Spleen (tissue), 11 donors: ENCODE measurements at regions not wholly inside any gene's neighbourhood (a gene's known extent, or its start where the extent isn't known, plus 50 kb on each side); places are given as distances from the start of the nearest gene placed in this dataset.

Experiments used
- DNase-seq: peaks from one replicate; pipeline ENCODE4 v3.0.0-alpha.2; 2020
- H3K27ac ChIP-seq, 8 donors: fragments of 200-600 bp; sonication (generic) in 7 of 8; 1 replicate in 4 of 8; 2 replicates in 4 of 8; pipeline versions ENCODE4 v1.5.0 to v1.8.0; 2016 to 2021; ENCODE audit warnings: inconsistent platforms in 4 of 8, mild to moderate bottlenecking in 4 of 8, moderate library complexity in 1 of 8
- H3K27me3 ChIP-seq, 7 donors: fragments of 200-600 bp; sonication (generic) in 6 of 7; replicated peaks in 1 of 7; 1 replicate in 4 of 7; 2 replicates in 3 of 7; pipeline versions ENCODE4 v1.5.0 to v1.8.0; 2016 to 2021; ENCODE audit warnings: inconsistent platforms in 3 of 7, mild to moderate bottlenecking in 1 of 7
- H3K36me3 ChIP-seq, 6 donors: fragments of 200-600 bp; sonication (generic) in 5 of 6; 1 replicate in 4 of 6; 2 replicates in 2 of 6; pipeline versions ENCODE4 v1.5.0 to v1.8.0; 2016 to 2021; ENCODE audit warnings: inconsistent platforms in 2 of 6
- H3K4me1 ChIP-seq, 6 donors: fragments of 200-600 bp; sonication (generic) in 5 of 6; 1 replicate in 3 of 6; 2 replicates in 3 of 6; pipeline versions ENCODE4 v1.5.0 to v1.8.0; 2016 to 2021; ENCODE audit warnings: inconsistent platforms in 3 of 6
- H3K4me3 ChIP-seq, 8 donors: fragments of 200-600 bp; sonication (generic) in 7 of 8; 1 replicate in 4 of 8; 2 replicates in 4 of 8; pipeline versions ENCODE4 v1.5.0 to v1.8.0; 2016 to 2021; ENCODE audit warnings: inconsistent platforms in 4 of 8, mild to moderate bottlenecking in 4 of 8, moderate library complexity in 2 of 8
- H3K9me3 ChIP-seq, 8 donors: fragments of 200-600 bp; sonication (generic) in 7 of 8; 1 replicate in 4 of 8; 2 replicates in 4 of 8; pipeline versions ENCODE4 v1.5.0 to v1.8.0; 2016 to 2021; ENCODE audit warnings: inconsistent platforms in 4 of 8
- POLR2A ChIP-seq, 3 donors: fragments of 450-650 bp; IDR thresholded peaks; one replicate each; pipeline ENCODE4 v1.5.1; 2017; ENCODE audit warnings: antibody characterized with exemption in 3 of 3, mild to moderate bottlenecking in 1 of 3
- POLR2AphosphoS5 ChIP-seq, 3 donors: sonication (generic); formaldehyde crosslinking; IDR thresholded peaks; one replicate each; pipeline ENCODE4 v1.5.1; 2017; ENCODE audit warnings: antibody characterized with exemption in 3 of 3
- WGBS, 5 donors: extraction: QIAGEN DNeasy Blood & Tissue Kit in 3 of 5; methylation state at CpG; one replicate each; pipeline versions ENCODE4 v1.1.5 to v1.1.7; 2013 to 2018; 5-methylcytosine and 5-hydroxymethylcytosine counted together
- intact Hi-C: fragments of 100-400 bp; cut with DNase I; formaldehyde crosslinking; loops from one replicate; pipeline ENCODE4 v1.15.0; 2023; ENCODE audit warnings: low total_unique reads
- TF ChIP-seq, protein P1 (sequence below), 11 experiments: fragments of 200-600 bp in 7 of 11; fragments of 450-650 bp in 4 of 11; sonication (generic) in 4 of 11; IDR thresholded peaks in 8 of 11; conservative IDR thresholded peaks in 3 of 11; 1 replicate in 7 of 11; 2 replicates in 4 of 11; pipeline versions ENCODE4 v1.4.0 to v1.8.0; 2016 to 2021; ENCODE audit warnings: antibody characterized with exemption in 11 of 11, inconsistent platforms in 4 of 11, mild to moderate bottlenecking in 1 of 11
- donor health status: healthy with polysubstance abuse.
- donor health status: DM: no; HTN: no; CAD: no; lungs with moderate emphysema.
- donor health status: DM: no; HTN: no; CAD: no.
- donor health status: Bipolar disorder and iron deficiency.
- donor health status: healthy.
- donor health status: DM: no; HTN: no; CAD: no.
- donor health status: DM: yes; HTN: yes; CAD: no.

DNA sequence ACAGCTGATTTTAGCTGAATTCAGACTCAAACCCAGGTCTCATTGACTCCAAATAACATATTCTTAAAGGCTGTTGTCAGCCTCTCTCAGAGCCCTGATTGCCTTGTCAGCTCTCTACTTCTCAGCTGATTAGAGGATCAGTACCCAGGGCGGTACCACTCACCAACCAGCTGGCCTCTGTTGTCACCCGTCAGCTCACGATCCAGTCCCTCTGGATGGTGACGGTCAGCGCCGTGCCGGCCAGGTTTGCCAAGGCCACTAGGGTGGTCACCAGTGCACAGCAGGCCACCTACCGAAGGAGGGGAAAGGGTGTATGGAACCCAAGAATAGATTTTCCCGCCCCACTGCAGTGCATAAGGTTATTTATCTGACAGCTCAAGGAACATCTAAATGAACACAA, 52.3 kb upstream of the TOMM7 start:
- DNase-seq, result no peak

More for the DNA sequence above, 52.3 kb upstream of the TOMM7 start:
- peaks cover 0 to 11% (median 0%) of the 10 kb centered on the region in 6 donors for H3K4me1 ChIP-seq
- no peaks in the 10 kb centered on the region for H3K27me3 ChIP-seq
- no peaks in the 10 kb centered on the region for H3K36me3 ChIP-seq
- TF ChIP-seq, protein P1, sequence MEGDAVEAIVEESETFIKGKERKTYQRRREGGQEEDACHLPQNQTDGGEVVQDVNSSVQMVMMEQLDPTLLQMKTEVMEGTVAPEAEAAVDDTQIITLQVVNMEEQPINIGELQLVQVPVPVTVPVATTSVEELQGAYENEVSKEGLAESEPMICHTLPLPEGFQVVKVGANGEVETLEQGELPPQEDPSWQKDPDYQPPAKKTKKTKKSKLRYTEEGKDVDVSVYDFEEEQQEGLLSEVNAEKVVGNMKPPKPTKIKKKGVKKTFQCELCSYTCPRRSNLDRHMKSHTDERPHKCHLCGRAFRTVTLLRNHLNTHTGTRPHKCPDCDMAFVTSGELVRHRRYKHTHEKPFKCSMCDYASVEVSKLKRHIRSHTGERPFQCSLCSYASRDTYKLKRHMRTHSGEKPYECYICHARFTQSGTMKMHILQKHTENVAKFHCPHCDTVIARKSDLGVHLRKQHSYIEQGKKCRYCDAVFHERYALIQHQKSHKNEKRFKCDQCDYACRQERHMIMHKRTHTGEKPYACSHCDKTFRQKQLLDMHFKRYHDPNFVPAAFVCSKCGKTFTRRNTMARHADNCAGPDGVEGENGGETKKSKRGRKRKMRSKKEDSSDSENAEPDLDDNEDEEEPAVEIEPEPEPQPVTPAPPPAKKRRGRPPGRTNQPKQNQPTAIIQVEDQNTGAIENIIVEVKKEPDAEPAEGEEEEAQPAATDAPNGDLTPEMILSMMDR (IDR thresholded peaks at IDR 0.05 in 8 of 11, conservative IDR thresholded peaks at IDR 0.05 in 3 of 11), result no peak
- TF ChIP-seq POLR2AphosphoS5 (IDR thresholded peaks at IDR 0.05), result no peak
- TF ChIP-seq POLR2A (IDR thresholded peaks at IDR 0.05), result no peak
- no peaks in the 10 kb centered on the region for H3K9me3 ChIP-seq
- no peak overlapping the region for H3K4me3 ChIP-seq
- no peak overlapping the region for H3K27ac ChIP-seq
- 85 to 91% (median 87%) methylated on average over 9 of the region's 9 CpGs for WGBS, 5 donors
- intact Hi-C loops, result no loop called here
